T-helper 2 cell treated with Interferon-gamma antibody and Interleukin-4, amounts not matched to agents 5 μg/mL and 100 μg/mL, for 36 hours (primary cell): ENCODE measurements at regions not wholly inside any gene's neighbourhood (a gene's known extent, or its start where the extent isn't known, plus 50 kb on each side); places are given as distances from the start of the nearest gene placed in this dataset.

Experiments
- DNase-seq: peaks from one replicate; pipeline ENCODE4 v3.0.0; 2021; ENCODE audit warnings: low spot score
- H3K27ac Mint-ChIP-seq: one replicate; pipeline ENCODE4 v1.8.0; 2021; ENCODE audit warnings: mild to moderate bottlenecking, mixed read lengths
- H3K27me3 Mint-ChIP-seq: one replicate; pipeline ENCODE4 v1.8.0; 2021; ENCODE audit warnings: low read depth, mixed read lengths
- H3K36me3 Mint-ChIP-seq: one replicate; pipeline ENCODE4 v1.8.0; 2021; ENCODE audit warnings: low read depth, mixed read lengths
- H3K4me1 Mint-ChIP-seq: one replicate; pipeline ENCODE4 v1.8.0; 2021; ENCODE audit warnings: low read depth, mixed read lengths
- H3K4me3 Mint-ChIP-seq: one replicate; pipeline ENCODE4 v1.8.0; 2022; ENCODE audit warnings: mild to moderate bottlenecking, moderate library complexity, mixed read lengths
- H3K9me3 Mint-ChIP-seq: one replicate; pipeline ENCODE4 v1.8.0; 2021; ENCODE audit warnings: mixed read lengths

DNA sequence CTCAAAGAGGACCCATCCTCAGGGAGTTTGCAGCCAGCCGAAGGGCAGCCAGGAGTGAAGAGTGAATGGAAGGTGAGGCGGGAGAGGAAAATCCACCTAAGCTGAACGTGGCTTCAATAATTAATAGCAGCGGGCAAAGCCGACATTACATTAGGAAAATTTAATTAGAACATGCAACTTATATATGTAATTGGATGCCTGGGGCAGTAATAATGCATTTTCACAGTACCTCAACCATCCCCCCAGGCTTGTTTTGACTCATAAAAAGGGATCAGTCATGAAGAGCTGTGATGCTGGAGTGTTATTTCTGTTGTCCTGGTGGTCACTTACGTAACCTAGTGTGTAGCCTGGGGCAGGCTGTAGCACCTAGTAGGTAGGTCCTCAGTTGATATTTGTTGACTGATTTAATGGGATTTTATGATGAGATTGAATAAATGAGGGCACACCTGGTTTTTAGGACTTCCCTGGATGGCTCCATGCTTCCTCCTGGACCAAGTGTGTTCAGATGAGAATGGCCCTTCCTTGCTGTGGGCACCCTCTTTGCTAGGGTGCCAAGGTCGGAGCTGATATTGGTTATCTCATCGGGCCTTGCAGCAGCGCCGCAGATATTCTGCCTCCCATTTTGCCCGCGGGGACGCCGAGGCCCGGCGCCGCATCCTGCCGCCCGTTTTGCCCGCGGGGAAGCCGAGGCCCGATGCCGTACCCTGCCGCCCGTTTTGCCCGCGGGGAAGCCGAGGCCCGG lies 128.8 kb downstream of the CDH26 start:
- H3K36me3 Mint-ChIP-seq, result no peaks in the 10 kb centered on the region
- H3K4me3 Mint-ChIP-seq, result no peak overlapping the region
- H3K9me3 Mint-ChIP-seq, result no peaks in the 10 kb centered on the region
- H3K27me3 Mint-ChIP-seq, result peaks cover 28% of the 10 kb centered on the region
- no peaks in the 10 kb centered on the region for H3K4me1 Mint-ChIP-seq
- no peak for DNase-seq
- H3K27ac Mint-ChIP-seq, result no peak overlapping the region

DNA sequence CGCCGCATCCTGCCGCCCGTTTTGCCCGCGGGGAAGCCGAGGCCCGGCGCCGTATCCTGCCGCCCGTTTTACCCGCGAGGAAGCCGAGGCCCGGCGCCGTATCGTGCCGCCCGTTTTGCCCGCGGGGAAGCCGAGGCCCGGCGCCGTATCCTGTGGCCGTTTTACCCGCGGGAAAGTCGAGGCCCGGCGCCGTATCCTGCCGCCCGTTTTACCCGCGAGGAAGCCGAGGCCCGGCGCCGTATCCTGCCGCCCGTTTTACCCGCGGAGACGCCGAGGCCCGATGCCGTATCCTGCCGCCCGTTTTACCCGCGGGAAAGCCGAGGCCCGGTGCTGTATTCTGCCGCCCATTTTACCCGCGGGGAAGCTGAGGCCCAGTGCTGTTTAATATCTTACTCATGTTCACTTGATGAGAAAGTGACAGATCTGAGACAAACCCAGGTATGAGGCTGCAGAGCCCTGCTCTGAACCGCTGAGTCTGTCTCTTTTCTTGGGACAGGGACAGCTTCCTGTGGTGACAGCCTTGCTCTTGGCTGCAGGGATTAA lies 129.4 kb downstream of the CDH26 start:
- Mint-ChIP-seq H3K4me3 (no peak overlapping the region), H3K36me3 (no peaks in the 10 kb centered on the region), H3K27ac (no peak overlapping the region), H3K9me3 (no peaks in the 10 kb centered on the region), H3K27me3 (peaks cover 28% of the 10 kb centered on the region), H3K4me1 (no peaks in the 10 kb centered on the region)
- no peak for DNase-seq

- no peak for DNase-seq
- H3K27me3 Mint-ChIP-seq, result peaks cover 28% of the 10 kb centered on the region
- no peaks in the 10 kb centered on the region for H3K36me3 Mint-ChIP-seq
- H3K4me3 Mint-ChIP-seq, result no peak overlapping the region
- no peaks in the 10 kb centered on the region for H3K4me1 Mint-ChIP-seq
- no peak overlapping the region for H3K27ac Mint-ChIP-seq
- H3K9me3 Mint-ChIP-seq, result no peaks in the 10 kb centered on the region
These were observed 130.0 kb downstream of the CDH26 start for GRCh38 chr20:60088236-60088635.

DNA sequence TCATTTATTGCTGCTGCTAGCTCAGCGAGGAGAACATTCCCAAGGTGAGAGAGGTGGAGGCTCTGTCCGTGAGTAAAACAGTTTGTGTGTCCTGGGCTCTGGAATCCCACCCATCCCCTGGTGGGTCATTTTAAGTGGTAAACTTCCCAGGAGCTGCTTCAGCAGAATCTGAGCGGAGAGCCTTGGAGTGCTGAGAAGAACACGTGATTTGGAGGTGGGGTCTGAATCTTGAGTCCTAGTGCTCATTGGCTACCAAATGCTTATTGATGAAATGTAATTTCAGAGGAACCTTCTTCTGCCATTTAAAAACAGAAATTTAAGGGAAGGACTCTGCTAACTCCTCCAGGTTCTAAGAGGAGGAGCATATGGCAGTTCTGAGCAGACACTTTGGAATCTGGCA lies 132.4 kb downstream of the CDH26 start:
- Mint-ChIP-seq H3K27ac (no peak overlapping the region), H3K4me3 (no peak overlapping the region), H3K36me3 (no peaks in the 10 kb centered on the region), H3K9me3 (no peaks in the 10 kb centered on the region), H3K27me3 (peaks cover 26% of the 10 kb centered on the region), H3K4me1 (no peaks in the 10 kb centered on the region)
- no peak for DNase-seq

GRCh38 chr20:60091305-60091704 lies 133.1 kb downstream of the CDH26 start:
- Mint-ChIP-seq H3K4me3 (no peak overlapping the region), H3K36me3 (no peaks in the 10 kb centered on the region), H3K4me1 (no peaks in the 10 kb centered on the region), H3K27ac (no peak overlapping the region), H3K27me3 (peaks cover 21% of the 10 kb centered on the region), H3K9me3 (no peaks in the 10 kb centered on the region)
- DNase-seq, result no peak

GRCh38 chr20:60091861-60092260 lies 133.6 kb downstream of the CDH26 start:
- Mint-ChIP-seq H3K9me3 (no peaks in the 10 kb centered on the region), H3K36me3 (no peaks in the 10 kb centered on the region), H3K4me3 (no peak overlapping the region), H3K27me3 (peaks cover 16% of the 10 kb centered on the region), H3K27ac (no peak overlapping the region), H3K4me1 (no peaks in the 10 kb centered on the region)
- no peak for DNase-seq

GRCh38 chr20:60092729-60093128 lies 134.5 kb downstream of the CDH26 start:
- H3K27ac Mint-ChIP-seq, result no peak overlapping the region
- no peak for DNase-seq
- H3K4me1 Mint-ChIP-seq, result no peaks in the 10 kb centered on the region
- no peaks in the 10 kb centered on the region for H3K9me3 Mint-ChIP-seq
- peaks cover 15% of the 10 kb centered on the region for H3K27me3 Mint-ChIP-seq
- no peaks in the 10 kb centered on the region for H3K36me3 Mint-ChIP-seq
- H3K4me3 Mint-ChIP-seq, result no peak overlapping the region

- Mint-ChIP-seq H3K4me3 (no peak overlapping the region), H3K36me3 (no peaks in the 10 kb centered on the region), H3K27ac (no peak overlapping the region), H3K4me1 (peaks cover 2% of the 10 kb centered on the region), H3K27me3 (no peaks in the 10 kb centered on the region), H3K9me3 (no peaks in the 10 kb centered on the region)
- DNase-seq, result no peak
These were observed 137.2 kb downstream of the CDH26 start for GRCh38 chr20:60095456-60095855.

DNA sequence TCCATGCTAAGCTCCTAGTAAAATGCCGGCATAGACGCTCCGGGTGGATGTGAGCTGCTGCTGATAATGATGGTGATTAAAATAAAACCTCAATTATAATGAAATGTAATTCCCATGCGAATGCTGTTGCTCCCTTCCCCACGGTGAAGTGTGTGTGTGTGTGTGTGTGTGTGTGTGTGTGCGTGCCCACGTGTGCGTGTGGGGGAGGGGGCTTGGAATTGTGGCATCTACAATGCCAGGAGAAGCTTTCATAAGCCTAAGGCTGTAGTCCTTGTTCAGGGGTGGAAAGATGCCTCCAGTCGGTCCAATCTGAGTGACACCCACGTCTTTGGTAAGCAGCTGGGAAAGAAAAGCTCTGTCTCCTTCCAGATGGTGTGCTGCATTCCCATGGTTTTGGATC lies 137.9 kb downstream of the CDH26 start:
- Mint-ChIP-seq H3K27me3 (no peaks in the 10 kb centered on the region), H3K36me3 (no peaks in the 10 kb centered on the region), H3K9me3 (no peaks in the 10 kb centered on the region), H3K27ac (no peak overlapping the region), H3K4me1 (peaks cover 9% of the 10 kb centered on the region), H3K4me3 (no peak overlapping the region)
- DNase-seq, result no peak

DNA sequence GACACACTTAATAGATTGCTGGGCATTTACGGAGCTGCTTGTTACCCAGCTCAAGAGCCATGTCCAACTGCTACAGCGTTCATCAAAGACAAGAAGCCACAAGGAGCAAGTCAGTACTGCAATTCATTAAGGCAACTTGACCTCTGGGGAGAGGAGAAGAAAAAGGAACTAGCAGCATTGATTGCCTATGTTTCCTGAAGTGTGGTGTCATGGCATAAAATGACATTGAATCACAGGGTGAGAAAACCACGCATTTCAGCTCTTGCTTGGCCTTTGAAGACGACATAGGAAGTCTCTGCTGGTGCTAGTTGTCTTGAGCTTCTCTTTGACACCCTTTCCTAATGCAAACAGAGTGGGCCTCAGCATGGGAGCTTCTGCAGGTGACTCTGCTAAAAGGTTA lies 139.1 kb downstream of the CDH26 start:
- H3K27me3 Mint-ChIP-seq, result no peaks in the 10 kb centered on the region

GRCh38 chr20:60100780-60101179 lies 142.6 kb downstream of the CDH26 start:
- no peaks in the 10 kb centered on the region for H3K27me3 Mint-ChIP-seq
- H3K4me3 Mint-ChIP-seq, result peak overlapping the region; percentile 2
- DNase-seq, result no peak
- H3K36me3 Mint-ChIP-seq, result no peaks in the 10 kb centered on the region
- H3K4me1 Mint-ChIP-seq, result peaks cover 12% of the 10 kb centered on the region
- H3K27ac Mint-ChIP-seq, result no peak overlapping the region
- H3K9me3 Mint-ChIP-seq, result no peaks in the 10 kb centered on the region

More for the DNA sequence above, 139.1 kb downstream of the CDH26 start:
- H3K9me3 Mint-ChIP-seq, result no peaks in the 10 kb centered on the region
- H3K36me3 Mint-ChIP-seq, result no peaks in the 10 kb centered on the region
- no peak overlapping the region for H3K27ac Mint-ChIP-seq
- DNase-seq, result no peak
- H3K4me1 Mint-ChIP-seq, result peaks cover 12% of the 10 kb centered on the region
- no peak overlapping the region for H3K4me3 Mint-ChIP-seq

- Mint-ChIP-seq H3K9me3 (no peaks in the 10 kb centered on the region), H3K36me3 (no peaks in the 10 kb centered on the region), H3K27me3 (no peaks in the 10 kb centered on the region), H3K4me3 (peak overlapping the region; percentile 28), H3K4me1 (peaks cover 12% of the 10 kb centered on the region), H3K27ac (no peak overlapping the region)
- DNase-seq, result no peak
These were observed 143.1 kb downstream of the CDH26 start for GRCh38 chr20:60101201-60101890.

DNA sequence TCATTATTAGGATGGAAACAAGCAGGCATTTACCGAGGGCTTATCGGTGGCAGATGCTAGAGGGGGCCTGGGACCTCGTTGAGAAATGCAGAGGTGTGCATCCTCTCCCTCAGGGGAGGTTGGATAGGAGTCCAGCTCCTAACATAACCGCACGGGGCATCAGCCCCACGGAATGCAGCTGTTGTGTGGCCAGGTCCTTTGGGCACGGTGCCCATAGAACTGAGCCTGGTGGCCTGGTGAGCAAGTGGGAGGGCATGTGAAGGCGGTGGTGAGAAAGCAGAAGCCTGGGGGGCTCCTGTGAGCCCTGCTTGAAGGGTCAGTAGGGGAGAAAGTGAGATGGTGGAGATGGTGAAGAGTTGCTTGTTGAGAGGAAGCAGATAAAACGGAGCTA lies 143.7 kb downstream of the CDH26 start:
- Mint-ChIP-seq H3K27ac (no peak overlapping the region), H3K4me1 (peaks cover 12% of the 10 kb centered on the region), H3K36me3 (no peaks in the 10 kb centered on the region), H3K27me3 (no peaks in the 10 kb centered on the region), H3K4me3 (no peak overlapping the region), H3K9me3 (no peaks in the 10 kb centered on the region)
- DNase-seq, result no peak

DNA sequence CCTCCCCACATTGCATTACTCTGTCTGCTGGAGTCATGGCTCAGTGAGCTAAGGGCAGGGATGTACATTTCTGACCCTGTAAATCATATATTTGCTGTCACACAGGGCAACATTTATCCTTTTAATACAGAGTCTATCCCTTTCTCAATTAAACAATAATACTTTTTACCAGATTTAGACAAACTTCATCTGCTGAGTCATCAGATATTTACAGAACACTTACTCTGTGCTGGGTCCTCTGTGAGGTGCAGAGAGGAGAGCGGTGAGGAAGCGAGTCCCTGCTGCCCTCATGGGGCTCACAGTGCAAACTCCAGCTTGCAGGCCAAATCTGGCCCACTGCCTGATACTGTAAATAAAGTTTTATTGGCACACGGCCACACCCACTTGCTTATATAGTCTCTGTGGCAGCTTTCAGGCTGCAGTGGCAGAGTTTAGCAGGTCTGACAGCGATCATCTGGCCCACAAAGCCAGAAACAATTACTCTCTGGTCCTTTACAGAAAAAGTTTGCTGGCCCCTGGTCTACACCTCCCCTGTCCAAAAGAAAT lies 144.5 kb downstream of the CDH26 start:
- H3K4me3 Mint-ChIP-seq, result no peak overlapping the region
- H3K27me3 Mint-ChIP-seq, result no peaks in the 10 kb centered on the region
- H3K36me3 Mint-ChIP-seq, result no peaks in the 10 kb centered on the region
- no peak overlapping the region for H3K27ac Mint-ChIP-seq
- H3K9me3 Mint-ChIP-seq, result no peaks in the 10 kb centered on the region
- no peak for DNase-seq
- H3K4me1 Mint-ChIP-seq, result peaks cover 12% of the 10 kb centered on the region
